SKM-1 (cell line): ENCODE measurements at regions not wholly inside any gene's neighbourhood (a gene's known extent, or its start where the extent isn't known, plus 50 kb on each side); places are given as distances from the start of the nearest gene placed in this dataset.

ENCODE experiments used
- DNase-seq: peaks from one replicate; lab custom pipeline; 2025; ENCODE audit not compliant: unreplicated experiment; lab: John Stamatoyannopoulos, UW

DNA sequence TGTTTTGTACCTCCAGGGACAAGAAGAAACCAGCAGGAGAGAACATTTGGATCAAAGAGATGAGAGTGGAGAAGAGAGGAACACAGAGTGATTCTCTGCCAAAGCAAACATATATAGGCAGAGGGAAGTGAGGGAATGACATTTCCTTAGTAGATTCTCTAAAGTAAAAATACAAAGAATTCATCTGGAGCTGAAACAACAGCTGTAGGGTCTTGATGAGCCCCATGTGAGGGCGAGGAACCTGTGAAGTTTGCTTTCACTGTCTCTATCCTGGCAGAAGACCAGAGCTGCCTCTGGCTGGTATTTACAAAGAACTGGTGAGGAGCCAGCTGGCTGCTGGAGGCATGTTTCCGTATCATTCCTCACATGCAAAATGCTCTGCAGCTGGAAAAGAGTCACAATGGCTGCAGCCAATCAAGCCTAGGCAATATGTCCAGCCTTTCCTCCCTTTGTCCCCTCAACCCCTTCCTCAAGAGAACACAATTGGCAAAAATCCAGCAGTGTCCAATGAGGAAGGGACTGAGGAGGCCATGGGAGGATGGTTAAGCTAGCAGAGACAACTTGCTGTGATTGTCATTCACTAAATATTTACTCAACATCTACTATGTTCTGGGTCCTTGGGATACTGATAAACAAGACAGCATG is 122.5 kb downstream of the PHLDA1 start:
- DNase-seq = no peak

DNA sequence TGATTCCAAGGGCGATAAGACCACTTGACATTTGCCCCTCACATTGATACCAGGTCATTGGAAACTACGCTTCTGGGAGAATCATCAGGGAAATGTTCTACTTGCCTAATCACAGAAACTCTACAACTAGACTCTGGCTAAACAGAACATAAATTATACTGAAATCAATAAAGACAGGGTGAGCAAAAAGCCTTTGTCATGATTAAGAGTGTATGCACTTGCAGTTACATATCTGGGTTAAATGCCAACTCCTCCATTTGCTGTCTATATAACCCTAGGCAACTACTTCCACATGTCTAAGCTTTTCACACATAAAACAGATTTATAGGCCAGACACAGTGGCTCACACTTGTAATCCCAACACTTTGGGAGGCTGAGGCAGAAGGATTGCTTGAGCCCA is 125.7 kb downstream of the PHLDA1 start:
- DNase-seq = no peak

DNA sequence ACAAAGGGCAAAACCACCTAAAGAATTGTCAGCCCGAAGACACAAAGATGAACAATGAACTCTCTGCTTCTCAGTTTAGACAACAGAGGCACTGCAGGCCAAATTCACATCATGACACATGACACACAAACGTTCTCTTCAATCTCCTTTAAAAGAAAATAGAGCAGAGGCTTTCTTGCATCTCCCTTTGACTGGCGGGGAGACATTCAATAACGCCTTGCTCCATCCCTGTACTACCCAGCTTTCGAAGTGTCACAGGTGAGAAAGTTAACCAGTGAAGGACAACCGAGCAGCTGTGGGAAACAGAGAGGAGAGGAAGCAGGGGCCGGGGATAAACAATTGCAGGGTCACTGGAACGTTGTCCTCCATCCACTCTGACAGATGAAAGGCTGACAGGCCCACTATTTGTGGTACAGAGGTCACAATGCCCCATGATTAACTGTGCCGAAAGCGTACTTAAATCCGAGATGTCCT is 130.8 kb downstream of the PHLDA1 start:
- no peak for DNase-seq

DNA sequence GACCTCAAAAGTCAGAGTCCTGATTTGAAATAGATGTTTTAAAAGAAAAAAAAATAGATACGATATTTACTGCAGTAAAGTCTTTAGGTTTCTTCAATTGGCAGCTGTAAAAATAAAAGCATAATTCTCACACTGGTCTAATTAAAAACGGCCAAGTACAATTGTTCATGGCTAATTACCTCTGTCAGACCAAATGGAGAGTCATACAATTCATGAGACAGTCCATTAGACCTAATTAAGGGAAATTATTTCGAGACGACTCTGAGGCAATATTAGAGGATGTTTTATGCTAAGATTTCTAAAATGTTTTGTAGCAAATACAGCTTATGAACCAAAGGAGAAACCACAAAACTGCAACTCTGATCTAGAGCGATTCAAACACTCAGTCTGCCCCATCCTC is 131.3 kb downstream of the PHLDA1 start:
- no peak for DNase-seq

DNA sequence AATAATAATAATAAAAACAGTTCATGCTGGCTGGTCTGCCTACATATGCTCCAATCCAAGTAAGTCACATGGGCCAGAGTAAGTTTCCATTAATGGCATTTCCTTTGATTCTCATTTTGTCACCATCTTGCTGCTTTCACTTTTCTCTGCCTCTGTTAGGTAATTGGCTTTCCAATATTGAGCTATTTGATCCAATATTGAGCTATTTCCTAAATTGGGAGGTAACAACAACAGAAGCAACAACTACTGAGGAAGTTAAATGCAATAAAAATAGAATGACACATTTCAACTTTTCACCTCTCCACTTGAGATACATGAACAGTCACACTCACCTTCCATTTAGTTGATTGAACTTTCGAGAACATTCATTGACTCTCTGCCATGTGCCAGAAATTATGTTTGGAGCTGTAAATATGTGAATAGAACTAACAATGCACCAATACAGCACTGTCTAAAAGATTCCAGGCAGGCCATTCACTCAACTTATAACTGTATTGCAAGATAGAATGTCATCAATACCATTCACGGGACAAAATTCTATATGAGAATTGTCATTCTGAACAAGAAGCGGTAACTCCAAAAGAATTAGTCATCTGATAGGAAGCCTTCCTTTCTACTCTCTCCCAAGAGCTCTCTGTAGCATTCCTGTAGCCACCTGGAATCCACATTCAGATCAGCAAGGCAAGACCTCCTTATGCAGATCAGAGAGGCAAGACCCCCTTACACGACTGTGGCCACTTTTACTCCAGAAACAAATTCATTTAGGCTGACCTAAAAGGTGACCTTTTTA is 136.4 kb downstream of the PHLDA1 start:
- DNase-seq = no peak

DNA sequence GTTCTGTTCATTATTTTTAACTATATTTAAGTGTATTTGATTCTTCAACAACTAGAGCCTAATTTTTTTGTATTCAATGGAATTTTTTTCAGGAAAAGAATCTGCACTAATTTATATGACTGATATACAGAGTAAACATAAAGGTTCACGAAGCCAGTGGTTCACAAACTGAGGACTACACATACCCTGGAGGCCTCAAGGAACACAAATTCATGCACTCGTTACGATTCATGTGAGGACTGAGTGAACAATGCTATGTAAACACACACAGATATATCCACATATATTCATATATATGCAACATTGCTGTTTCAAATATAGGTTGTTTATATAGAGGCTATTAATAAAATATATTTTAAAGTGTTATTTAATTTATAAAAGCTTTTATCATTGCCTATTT is 137.8 kb downstream of the PHLDA1 start:
- DNase-seq = no peak

DNA sequence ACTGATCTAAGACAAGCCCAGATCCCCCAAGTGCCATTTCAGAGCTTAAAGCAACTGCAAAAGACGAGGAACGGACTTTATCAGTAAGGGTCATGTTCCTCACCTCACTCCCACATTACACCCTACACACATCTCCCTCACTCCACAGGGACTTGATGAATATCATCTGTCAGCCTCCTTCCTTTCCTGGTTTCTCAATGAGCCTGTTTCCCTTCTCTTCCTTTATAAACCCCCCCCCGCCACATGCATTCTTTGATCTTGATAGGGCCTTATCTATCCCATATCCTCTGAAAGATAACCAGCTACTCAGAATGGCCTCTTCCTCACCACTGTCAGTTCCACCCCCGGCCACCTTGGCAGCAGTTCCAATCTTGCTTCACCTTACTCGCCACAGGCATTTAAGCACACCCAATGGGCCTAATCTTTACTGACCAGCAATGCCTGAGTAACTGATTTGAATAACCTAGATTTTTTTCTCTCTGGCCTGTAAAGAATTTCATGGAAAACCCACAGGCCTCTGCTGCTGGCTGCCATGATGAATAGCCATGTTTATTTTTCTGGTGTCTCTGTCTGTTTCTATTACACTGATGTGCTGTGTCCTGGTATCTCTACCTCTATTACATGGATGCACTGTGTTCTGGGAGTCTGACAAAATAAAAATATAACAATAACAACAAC is 138.7 kb downstream of the PHLDA1 start:
- no peak for DNase-seq

DNA sequence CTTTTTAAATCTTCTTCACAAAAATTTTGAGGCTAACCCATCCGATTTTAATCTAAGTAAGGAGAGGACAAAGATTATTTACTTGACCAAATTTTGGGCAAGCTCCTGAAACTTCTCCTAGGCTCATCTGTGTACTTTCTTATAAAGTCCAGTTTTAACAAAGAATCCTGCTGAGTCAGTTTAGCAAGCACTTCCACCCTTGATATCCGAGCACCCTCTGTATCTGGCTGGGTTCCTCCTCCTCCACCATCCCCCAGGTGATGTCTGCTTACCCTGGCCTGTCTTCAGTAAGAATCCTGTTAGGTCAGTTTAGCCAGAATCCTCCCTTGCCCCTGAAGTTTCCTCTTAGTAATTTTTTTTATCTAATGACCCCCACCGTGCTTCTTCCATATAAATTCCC is 140.5 kb downstream of the PHLDA1 start:
- no peak for DNase-seq

DNA sequence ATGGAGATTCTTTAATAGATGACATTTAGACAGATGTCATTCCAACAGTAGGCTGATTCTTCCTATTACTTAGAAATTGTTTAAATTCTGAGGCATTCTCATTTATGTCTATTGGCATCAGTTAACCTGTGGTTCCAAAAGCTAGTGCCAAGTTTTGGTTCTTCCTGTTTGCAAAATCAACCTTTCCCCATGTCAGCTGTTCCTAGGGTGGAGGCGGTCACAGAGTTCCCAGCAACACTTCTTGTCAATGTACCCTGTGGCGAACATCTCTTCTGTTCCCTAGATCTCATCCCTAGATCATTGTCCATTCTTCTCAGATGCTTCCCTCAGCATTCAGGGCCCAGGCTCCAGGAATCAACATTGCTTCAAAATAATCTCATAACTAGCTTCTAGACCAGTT is 140.9 kb downstream of the PHLDA1 start:
- DNase-seq = no peak

DNA sequence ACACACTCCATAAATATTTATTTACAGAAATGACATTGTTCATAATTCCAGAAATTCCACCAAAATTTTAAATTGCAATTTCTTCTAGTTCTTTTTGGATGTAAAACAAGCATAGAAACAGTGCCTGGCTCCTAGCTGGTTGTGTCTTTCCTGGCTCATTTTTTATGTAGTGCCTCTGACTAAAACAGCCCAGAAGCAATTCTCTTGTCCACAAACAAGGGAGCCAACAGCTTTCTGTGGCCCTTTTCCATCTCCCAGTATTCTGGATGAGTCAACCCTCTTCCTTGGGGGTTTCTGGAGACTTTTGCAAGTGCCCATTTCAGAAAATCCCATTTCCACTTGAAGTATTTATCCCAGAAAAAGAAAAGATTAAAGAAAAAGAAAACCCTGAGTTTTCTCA is 141.4 kb downstream of the PHLDA1 start:
- no peak for DNase-seq

DNA sequence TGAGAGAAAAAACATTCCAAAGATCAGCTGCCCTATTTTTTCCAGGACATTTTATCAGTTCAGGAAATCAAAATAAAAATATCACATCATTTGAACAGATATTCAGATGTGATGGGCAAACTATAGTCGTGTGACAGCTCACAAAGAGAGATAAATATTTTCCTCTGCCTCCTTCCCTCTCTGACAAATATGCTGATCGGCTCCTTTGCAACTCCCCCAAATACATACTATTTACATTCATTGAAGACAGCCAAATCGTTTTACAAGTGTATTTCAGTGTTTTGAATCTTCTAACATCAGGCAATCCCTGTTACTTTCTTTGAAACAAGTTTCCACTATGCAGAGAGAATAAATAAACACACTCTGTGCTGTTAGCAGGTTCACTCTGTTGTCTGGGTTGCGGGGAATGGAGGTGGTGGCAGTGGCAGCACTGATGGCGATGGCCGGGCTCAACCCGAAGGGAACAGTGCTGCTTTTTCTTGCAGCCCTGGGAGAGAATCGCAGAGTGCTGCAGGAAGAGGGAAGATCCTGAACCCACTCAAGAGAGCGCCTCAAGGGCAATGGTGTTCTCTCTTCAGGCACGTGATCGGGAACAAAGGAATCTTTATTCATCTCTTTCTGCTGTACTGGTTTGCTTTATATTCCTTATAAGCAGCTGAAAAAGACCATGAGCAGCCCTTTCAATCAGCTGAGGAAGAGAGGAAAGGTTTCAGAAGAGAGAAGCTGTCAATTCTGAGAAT is 142.5 kb downstream of the PHLDA1 start:
- DNase-seq = no peak

DNA sequence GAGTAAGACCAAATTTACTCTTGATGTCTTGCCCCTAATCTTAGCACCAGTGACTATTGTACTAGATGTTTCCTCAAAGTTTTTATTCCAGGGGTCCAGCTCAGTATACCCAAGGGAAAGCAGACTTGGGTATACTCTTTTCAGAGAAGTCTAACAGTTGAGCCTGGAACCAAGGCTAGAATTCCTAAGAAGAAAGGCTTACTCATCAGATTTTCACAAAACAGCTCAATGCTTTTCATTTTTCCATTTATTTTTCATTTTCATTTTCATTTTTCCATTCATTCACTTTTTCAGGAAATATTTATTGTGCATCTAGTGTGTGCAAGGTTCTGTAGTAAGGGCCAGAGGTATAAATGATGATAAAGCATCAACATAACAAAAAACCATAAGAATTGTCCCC is 143.2 kb downstream of the PHLDA1 start:
- no peak for DNase-seq

DNA sequence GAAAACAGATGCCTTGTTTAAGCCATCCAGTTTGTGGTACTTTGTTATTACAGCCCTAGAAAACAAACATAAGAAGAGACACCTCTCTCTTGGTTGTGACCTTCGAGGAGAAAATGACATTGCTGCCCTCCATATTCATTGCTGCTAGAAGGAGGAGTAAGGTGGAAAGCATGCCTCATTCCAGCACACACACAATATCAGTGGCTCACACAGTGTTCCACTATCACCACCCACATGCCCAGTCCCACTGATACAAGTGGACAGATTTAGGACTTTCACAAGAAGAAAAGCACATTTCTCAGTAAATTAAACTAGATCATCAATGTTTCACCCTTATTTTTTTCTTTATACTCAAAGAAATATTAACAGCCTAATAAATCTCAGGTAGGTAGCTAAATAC is 143.6 kb downstream of the PHLDA1 start:
- no peak for DNase-seq

DNA sequence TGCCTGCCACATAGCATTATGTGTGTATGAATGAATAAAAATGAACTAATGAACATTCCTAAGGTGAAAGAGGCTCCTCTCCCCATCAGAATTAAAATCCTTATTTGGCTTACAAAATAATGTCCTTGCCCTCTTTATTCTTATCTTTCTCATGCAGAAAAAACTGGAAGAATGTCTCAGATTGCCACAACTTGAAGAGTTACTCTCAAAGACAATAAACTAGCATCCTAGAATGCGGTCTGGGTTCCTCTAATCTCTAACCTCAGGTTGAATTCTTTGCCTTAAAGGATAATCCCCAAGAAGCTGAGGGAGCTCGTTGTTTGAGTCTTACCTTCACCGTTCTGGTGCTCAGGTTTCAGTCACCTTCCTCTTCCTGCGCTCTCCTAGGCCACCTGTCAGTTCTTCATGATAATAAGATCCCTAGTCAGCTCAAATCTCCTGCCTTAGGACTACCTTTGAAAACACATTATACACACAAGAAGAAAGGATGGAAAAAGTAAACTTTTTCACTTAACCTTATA is 147.1 kb downstream of the PHLDA1 start:
- DNase-seq = no peak

DNA sequence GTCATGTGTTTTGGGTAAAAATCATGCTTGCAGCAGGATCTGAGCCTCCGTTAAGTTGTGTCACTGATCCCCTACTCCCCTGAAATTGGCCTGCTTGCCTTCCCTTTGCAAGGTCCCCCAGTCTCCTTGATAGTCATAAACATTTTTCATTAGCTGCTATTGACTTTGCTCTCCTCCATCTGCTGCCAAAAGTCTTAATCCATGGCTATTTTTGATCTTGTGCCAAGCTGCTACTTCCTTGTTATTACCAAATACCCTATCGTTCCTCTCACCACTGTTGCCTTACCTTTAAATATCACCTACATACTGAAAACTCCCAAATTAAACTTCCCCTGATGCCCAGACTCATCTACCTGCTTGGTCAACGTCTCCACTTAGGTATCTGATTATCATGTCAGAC is 148.3 kb downstream of the PHLDA1 start:
- DNase-seq = no peak

DNA sequence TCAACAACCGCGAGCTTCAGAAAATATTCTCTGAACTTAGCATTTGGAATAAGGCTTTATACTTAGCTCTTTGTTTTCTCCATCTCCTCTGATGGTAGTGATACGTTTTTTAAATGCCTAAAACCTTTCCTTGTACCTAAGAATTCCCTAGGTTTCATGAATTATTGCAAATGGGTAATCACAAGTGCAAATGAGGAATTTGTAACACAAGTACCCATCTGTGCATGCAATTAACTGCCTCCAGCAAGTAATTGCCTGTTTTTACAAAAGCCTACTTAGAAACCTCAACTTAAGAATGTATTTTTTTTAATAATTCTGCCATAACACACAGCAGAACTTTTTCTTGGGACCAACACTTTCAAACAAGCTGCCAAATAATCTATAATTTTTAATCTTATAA is 149.2 kb downstream of the PHLDA1 start:
- no peak for DNase-seq

DNA sequence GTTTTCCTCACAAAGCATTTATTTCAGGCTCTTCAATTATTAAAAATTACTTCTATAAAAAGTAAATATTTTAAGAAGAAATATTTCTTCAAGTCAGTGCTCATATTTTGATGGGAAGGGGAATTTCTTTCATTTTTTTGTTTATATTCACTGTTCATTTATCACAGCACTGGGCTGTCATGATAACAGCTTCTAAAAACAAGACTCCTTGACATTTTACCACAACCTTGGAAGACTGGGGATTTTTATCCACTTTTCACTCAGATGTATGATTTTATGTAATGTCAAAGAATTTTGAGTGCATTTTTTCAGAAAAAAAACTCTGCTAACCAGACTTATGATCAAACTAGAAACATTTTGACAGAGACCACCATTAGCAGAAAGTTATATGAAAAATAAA is 149.7 kb downstream of the PHLDA1 start:
- no peak for DNase-seq

DNA sequence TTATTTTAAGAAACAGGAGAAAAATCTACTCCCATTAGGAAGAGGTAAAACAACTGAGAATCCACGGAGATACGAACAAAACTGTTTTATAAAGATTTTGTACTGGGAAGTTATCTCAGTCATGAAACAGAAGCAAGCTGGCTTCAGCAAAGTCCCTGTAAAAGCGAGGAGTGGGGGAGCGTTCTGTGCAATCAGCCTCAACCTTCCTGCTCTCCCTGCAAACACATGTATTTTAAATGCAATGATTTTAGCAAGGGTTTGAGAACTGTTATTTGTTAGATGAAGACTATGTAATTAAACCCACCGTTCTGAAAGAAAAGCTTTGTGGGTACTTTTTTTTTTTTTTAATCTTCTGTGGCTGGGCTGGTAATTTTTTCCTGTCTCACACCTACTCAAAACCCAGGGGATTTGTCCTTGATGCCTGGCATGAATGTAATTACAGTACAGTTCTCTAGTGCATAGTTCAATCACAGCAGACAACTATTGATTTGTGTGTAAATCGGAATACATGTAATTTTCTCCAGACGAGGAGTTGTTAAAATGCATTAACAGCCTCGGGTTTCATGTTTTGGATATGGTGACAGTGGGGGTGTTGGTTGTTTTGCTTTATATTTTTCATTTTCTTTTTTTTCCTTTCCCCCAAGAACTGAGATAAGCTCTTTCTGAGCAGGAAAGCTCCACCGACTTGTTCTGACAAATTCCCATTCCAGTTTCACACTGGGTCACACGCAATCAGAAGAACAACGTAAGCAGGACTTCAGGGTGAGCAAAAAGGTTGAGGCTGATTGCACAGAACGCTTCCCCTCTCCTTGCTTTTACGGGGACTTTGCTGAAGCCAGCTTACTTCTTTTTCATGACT is 153.6 kb downstream of the PHLDA1 start:
- no peak for DNase-seq

DNA sequence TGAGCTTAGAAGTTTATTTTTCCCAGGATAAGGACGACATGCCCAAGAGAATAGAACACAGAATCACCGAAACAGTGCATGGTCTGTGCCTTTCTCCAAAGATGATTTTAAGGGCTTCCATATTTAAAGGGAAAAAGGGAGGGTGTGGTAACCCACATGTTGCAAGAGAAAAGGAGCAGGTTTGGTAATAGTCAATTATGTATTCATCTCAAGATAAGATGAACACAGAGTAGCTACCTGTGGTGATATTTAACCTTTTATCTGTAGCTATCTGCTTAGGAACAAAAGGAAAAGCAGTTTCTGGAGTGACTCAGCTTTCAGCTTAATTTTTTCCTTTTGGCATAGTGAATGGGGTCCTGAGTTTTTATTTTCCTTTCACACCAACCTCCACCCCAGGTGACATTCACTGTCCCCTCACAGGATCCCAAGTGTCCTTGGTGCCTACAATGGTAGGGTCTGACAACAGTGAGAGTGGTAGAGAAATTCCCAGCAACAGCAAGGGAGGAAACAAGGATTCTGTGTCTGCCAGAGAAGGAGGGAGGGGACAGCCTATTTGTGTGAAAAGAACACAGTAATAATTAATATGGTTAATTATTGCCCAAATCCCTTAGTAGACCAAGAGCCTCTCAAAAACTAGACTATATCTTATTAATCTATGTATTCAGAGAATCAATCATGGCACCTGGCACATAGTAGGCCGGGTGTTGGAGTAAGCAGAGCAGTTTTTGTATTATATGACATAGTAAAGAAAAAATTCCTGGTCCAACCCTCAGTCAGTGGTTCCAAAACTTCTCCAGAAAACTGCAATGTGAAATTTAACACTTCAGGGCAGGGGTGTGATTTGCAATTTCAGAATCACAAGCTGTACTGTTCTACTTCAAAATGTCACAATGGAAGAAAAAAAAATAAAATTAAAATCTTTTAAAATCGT is 154.5 kb downstream of the PHLDA1 start:
- no peak for DNase-seq
